Esophagus mucosa (tissue), 1 donor: ENCODE measurements at regions not wholly inside any gene's neighbourhood (a gene's known extent, or its start where the extent isn't known, plus 50 kb on each side); places are given as distances from the start of the nearest gene placed in this dataset.
"Not testable (repeated sequence)": the region's sequence is repeated elsewhere in the genome, so short reads cannot be mapped to it uniquely, and the experiment has no call there.

Experiments
- ATAC-seq: fragments of 200-7000 bp; cut with Tn5 transposase; one replicate; pipeline ENCODE4 v1.9.1; 2020
- donor health status: DM: yes; HTN: yes; CAD: no.

DNA sequence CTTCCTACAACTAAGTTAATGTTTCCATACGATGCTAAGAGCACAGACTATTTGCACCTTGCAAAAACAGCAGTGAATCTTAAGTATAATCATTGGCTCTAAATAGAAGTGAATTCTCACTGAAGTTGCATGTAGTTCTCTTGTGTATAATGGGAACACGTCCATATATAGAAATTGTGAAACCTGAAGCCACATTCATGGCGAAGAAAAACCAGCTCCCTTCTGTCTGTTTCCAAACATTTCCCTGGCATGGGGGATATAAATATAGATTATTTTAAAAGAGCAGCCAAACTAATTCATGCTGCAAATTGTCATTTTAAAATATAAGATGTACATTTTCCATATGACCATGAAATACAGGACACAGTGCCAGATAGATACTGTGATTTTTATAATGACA is 71.1 kb downstream of the TRAM1L1 start:
- no peak for ATAC-seq

DNA sequence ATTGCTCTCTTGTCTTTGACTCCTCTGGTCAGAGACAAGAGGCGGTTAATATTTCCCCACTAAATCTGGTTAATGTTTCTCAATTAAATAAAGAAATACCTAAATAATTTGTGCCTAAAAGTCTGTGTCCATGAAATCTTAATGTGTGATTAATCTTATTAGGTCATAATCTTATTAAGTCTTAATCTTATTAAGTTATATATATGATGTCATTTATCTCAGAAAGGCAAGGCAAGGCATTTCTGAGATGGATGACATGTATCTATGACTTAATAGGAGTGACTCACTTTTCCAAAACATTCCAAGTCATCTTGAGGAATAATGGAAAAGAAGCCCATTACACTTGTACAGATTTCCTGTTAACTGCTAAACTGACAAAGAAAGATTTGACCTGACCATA is 74.7 kb downstream of the TRAM1L1 start:
- no peak for ATAC-seq

DNA sequence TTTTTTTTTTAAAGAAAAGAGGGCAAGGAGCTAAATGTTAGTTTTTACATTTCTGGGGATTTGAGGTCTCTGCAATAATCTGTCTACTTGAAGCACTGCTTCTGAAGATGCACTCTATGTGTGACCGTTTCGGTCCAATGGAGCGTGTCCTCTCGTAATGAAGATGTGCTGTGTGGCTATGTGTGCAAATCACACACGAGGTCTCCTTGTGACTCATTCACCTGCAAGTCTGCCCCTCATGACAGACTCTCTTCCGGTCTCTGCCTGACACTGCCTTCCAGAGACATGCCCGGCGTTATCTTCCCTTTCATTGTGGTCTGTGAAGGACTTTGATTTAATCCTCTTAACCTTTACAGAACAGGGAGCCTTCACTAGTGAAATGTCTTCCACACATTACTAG is 84.3 kb downstream of the TRAM1L1 start:
- no peak for ATAC-seq

DNA sequence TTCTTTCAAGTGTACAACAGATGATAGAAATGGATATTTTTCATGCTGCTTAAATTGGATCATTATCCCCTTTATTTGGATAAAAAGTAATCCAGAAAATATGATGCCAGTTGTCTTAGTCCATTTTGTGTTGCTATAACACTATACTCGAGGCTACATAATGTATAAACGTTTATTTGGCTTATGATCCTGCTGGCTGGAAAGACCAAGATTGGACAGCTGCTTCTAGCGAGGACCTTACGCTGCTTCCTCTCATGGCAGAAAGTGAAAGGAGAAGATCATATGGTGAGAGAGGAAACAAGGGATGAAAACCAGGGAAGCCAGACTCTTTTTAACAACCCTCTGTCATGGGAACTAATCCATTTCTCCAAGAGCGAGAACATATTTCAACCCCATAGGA is 102.7 kb downstream of the TRAM1L1 start:
- no peak for ATAC-seq

DNA sequence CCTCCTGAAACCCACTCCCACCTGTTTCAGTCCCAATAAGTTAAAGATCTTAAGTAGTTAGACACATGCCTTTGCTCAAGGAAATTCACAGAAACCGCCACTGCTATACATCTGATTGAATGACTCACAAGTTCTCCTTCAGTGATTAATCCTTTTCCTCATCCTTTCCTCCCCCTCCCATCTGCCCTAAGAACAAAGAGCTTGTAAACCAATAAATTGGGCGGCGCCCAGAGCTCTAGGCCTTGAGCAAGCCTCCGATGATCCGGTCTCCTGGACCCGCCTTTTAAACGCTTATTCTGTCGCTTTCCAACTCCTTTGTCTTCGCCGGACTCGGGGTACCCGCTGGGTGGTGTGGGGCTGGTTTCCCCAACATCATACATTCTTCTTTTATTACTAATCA is 104.9 kb downstream of the TRAM1L1 start:
- ATAC-seq = not testable (repeated sequence)

DNA sequence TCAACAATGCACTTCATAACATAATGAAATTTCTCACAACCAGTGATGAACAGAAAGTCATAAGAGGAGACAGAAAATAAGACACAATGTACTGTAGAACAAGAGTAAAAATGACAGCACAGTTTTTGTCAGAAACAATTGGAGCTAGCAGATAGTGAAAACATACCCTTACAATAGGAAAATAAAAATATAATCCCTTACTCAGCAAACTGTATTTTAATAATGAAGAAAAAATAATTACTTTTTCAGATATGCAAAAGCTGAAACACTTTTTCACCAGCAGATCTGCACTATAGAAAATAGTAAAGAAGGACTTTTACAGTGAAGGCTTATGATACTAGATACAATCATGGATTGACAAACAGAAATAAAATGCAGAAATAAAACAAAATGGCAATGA is 126.3 kb downstream of the TRAM1L1 start:
- ATAC-seq = no peak

DNA sequence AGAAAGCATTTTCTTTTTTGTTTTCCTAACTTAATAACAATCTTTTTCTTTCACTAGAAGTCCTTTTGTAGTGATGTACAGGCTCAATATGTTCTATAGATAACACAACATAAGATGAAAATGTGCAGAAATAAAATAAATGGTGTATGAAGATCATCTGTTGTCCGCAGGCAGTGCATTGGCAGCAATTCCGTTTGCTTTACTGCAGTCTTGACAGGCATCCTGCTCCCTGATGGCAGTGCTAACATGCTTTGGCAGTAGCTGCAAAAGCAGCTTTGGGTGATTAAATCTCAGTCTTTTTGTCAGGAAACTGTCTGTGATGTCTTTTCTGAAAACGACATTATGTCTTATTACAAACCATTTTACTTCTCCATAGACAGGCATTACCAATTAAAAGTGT is 131.4 kb downstream of the TRAM1L1 start:
- ATAC-seq = no peak

DNA sequence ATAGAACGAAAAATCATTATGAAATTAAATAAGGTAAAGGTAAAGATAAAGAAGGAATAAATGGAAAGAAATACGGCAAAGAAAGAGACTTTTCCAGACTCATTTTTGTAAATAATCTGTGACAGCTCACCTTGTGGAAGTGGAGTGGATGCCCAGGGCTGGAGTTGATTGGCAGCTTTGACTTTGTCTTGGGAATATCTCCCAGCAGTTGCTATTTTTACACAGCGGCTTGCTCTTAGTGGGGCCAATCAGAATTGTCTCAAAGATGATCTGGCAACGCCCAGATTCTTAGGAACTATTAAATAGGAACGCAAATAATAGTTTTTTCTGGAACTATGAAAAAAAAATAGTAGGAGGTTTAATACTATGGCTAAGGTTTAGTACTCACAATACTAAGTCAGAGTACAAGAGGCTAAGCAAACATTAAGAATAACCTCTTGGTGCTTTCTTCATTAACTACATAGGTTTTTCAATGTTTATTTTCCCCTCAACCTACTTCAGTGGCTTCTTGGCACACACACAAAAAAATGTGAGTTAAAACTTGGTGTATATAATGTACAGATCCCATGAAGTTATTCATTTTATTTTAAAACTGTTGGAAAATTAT is 132.7 kb downstream of the TRAM1L1 start:
- no peak for ATAC-seq

DNA sequence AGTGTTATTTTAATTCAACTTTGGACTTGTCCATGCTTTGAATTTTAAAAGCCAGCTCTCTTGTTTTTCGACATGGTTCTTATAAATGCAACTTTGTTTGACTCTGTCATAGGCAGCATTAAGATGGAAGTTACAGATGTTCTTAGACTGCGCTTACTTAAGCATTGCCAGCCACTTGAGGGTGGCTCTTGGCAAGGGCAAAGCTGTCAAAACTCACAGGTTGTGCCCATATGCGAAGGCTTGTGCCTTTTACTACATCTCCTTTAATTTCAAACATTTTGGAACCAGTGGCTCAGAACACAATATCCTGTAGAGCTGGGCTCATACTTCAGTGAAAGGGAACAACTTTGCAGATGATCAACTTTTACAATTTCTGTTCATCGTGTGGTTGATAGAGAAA is 135.5 kb downstream of the TRAM1L1 start:
- ATAC-seq = no peak

DNA sequence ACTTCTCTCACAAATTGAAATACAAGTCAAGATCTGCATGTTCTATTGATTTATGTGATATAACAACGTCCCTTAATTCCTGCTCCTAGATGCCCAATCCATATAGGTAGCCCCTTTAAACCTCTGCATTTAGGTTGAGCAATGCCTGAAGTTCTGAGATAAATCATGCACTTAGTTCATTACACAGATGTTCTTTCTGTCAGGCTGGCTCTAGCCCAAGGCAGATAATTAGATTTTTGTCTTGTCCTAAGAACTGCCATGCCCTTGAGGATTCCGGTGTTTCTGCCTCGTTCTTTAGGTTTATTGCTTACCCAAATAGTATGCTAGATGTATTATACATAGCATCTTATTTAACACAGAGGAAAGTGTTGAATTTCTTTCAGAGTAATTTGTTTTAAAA is 143.1 kb downstream of the TRAM1L1 start:
- ATAC-seq = no peak

DNA sequence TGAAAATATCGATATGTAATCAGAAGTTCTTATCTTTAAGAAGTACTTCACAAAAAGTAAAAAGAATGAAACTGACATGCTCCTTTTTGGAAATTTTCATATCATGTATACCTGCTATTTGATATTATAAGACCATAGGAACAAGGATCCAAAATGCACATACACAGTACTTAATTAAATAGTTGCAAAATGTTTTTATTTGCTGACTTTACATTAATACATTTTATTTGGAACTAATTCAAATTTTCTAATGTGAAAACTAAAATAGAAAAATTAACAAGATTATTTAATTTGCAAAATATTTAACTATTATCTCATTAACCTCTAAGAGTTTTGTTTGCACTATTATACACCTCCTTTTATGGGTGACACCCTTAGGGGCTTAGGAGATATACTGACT is 155.0 kb downstream of the TRAM1L1 start:
- no peak for ATAC-seq

DNA sequence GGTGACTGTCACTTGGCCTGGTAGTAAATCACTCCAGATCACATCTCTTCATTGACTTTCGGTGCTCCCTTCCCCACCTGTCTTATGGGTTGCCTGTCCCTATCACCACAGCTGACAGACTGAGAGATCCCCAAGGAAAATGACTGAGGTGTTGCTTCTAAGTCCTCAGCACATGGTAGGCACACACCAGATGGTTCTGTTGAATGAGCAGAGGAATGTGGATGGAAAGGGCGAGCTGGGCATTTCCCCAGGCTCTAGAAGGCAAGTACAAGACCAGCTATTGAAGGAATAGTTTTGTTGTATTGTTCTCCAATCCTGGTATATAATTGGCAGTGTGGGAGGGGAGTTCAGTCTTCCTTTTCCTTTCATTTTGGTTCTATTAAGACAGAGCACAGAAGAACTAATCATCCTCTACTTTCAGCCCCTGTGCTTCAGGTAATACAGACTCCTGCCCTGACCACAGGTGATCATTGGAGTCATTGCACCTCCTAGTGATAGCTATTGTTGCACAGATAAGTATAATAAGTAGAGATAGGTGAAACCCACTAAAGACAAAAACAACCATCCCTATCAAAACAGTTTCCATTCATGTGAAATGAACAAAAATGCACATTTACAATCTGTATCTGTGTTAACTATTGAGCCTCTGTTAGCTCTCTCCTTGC is 158.6 kb downstream of the TRAM1L1 start:
- ATAC-seq = no peak

DNA sequence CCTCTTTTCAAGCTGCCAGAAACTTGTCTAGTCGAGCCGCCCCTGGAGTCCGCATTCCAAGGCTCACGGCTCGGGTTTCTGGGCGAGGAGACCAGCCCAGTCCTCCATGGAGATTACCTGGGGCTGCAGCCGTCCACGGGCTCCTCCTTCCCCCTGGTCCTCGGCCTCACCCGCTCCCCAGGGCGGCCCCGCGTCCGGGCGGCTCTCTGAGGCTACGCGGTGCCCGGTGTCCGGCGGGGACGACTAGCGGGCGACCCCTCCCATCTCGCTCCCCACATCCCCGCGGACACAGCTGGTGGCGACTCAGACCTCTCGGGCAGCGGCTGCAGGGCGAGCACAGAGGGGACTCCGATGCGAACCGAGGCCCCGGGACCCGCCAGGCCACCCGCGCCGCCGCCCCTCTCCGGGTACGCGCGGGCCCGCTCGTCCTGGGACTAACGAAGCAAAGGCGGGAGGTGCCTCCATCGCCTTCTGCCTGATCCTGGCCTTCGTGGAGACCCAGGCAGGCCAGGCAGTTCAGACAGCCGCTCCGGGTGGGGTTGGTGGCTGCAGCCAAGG is 159.4 kb downstream of the TRAM1L1 start:
- ATAC-seq = no peak

DNA sequence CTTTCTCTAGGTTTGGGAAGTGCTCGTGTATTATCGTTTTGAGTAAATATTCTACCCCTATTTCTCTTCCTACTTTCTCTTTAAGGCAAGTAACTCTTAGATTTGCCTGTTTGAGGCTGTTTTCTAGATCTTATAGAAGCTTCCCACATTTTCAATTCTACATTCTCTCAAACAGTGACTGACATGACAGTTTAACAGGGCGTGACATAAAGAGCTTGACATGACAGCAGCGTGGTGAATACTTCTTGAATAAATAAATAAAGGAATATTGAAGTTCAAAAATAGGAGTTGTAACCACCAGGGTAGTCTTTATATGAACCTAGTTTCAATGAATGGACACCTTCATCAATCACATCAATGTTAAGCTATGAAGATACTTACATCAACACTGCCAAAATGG is 162.0 kb downstream of the TRAM1L1 start:
- no peak for ATAC-seq

DNA sequence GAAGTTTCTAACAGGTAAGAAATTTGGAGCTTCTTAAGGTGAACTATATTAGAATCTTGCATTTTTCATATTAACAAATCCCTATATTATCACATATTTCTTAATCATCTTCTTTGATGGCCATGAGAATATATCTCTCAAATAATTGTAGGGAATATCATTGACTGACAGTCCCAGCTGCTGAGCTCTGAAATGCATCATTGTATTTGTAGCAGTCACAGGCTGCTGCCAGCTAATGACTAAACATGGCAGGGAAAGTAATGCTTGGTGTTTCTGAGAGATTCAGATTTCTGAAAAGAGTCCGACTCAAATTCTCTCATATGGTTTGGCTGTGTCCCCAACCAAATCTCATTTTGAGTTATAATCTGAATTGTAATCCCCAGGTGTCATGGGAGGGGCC is 171.9 kb downstream of the TRAM1L1 start:
- no peak for ATAC-seq

DNA sequence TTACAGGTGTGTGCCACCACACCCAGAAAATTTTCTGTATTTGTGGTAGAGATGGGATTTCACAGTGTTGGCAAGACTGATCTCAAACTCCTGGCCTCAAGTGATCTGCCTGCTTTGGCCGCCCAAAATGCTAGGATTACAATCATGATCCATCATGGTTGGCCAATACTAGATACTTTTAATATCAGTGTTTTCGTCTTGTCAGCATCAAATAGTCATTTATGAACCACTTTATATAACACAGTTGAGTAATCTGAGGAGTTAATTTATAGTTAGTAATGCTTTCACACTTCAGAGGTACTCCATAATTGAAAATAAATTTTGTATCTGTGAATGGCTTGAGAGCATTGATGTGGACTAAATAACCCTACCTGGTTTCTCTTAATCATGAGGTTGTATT is 178.6 kb downstream of the TRAM1L1 start:
- no peak for ATAC-seq

DNA sequence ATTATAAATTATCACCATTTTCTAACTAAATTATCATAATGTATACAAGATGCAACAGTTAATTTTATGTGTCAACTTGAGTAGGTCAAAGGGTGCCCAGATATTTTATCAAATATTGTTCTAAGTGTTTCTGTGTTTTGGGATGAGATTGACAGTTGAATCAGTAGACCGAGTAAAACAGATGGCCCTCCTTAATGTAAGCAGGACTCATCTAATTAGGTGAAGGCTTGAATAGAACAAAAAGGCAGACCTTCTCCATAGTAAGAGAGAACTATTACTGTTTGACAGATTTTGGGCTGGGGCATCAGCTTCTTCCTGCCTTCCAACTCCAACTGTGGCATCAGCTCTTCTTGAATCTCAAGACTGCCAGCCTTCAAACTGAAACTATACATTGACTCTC is 185.8 kb downstream of the TRAM1L1 start:
- ATAC-seq = no peak

DNA sequence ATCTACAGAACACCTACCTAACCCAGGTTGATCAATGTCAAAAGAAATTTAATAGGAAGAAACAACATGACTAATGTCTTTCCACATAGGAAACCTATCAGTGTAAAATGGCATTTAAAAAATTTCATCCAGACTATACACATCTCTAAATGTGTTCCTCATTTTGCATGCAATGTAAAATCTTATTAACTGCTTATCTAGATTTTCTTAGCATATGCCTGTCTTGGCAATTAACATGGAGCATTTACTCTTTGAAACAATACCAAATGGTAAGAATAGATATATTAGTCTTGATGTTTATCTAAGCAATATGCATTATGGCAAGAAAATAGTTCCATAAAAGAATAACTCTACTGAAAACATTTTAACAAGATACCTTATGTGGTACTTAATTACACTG is 199.8 kb downstream of the TRAM1L1 start:
- no peak for ATAC-seq

DNA sequence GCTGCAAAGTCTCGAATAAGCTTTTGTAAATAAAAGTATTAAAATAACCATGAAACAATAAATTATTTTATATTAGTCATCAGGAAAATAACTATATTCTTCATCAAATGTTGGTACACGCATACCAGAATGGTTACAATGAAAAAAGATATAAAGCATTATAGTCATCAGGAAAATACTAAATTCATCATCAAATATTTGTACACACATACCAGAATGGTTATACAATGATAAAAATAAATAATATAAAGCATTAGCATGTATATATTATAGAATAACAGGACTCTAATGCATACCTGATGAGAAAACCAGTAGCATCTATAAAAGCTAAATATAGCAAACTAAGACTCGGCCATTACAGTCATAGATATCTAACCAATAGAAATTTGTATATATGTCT is 202.9 kb downstream of the TRAM1L1 start:
- ATAC-seq = no peak

DNA sequence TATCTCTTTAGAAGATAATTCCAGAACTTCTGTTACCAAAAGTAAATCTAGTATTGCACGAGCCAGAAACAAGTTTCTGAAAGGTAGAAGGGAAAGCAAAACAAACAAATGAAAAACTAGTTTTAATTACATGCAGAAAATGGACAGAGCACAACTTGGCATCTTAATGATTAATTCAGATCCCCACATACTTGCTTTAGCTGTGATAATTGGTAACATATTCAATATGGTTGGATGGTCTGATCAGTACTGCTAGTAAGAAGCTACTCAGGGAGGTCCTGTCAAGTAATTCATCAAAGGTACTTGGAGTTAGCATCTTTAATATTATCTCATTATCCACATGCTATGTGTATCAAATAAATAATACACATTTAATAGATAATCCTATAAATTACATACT is 204.3 kb downstream of the TRAM1L1 start:
- no peak for ATAC-seq

DNA sequence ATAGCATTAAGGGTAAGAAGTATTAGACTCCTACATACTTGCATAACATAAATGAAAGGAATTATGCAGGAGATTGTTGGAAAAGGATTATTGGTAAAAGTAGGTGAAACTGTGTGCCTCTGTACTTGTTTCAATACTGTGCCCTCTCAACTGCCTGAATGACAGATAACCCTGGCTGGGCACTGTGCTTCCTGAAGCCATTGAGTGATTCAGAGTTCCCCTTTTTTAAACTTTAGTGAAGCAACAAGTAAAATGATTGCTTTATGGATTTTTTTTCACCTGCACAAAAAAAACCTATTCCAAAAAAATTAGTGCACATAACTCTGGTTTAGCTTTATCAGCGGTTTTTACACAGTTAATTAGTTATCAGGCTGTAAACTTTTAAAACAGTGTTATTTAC is 204.8 kb downstream of the TRAM1L1 start:
- no peak for ATAC-seq

DNA sequence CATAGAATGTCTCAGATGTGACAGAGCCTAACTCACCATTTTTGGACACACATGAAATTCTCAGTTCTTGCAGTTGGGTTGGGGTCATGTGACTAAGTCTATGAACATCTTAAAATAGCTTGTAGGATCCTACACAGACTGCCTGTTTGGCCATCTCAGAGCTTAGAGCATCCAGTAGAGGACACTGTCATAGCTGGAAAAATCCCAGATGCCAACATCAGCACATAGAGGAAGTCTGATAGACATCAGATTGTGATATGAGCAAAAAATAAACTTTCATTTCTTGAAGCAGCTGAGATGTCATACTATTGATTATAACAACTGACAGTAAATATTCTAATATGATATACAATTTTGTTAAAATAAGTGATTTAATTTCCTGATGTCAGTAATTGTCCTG is 207.1 kb downstream of the TRAM1L1 start:
- no peak for ATAC-seq

DNA sequence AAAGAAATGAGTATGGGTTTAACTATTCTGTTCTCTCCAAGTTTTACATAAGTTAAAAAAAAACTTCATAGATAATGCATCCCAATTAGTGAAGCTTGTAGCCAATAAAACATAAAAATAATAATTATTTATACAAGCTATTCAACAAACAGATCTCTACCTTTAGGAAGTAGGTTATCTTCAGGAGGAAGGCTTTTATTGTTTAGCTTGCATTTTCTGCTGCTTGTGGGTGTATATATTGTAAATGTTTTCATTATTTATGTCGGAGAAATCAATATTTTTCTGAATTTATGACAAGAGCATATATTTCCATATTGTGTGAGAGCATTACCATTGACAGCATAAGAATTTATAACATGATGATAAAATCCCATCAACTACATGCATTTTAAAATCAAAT is 208.3 kb downstream of the TRAM1L1 start:
- no peak for ATAC-seq

DNA sequence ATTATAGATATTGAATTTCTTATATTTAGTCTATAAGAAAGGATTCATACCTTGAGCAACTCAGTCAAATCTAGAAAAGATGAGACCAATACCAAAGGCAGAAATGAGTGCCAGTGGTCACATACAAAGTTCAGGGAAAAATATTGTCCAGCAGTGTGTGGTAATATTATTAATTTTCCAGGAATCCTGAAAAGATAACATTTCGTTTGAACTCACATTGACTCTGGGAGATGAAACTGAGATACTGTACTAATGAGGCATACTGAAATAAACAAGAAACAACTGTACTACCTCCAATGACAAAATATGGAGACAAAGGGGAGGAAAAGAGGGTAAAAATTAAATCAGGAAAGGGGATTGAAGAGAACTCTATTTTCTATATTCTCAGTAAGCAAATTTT is 212.4 kb downstream of the TRAM1L1 start:
- no peak for ATAC-seq

DNA sequence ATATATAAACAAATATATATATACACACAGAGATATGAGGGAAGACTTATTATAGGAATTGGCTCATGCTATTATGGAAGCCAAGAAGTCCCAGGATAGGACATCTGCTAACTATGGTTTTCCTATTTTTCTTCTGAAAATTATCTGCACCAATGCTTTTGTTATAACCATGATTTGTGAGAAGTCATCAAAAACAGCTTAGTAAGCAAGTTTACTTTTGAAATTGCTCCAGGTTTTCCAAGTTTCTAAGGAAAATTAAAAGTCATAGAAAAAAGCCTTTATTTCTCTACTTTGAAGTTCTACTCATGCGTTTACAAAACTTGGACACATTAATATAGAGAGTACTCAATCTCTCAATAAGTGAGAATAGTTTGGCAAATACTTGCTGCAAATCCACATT is 213.1 kb downstream of the TRAM1L1 start:
- no peak for ATAC-seq
